22Rv1 (cell line): ENCODE measurements at regions not wholly inside any gene's neighbourhood (a gene's known extent, or its start where the extent isn't known, plus 50 kb on each side); places are given as distances from the start of the nearest gene placed in this dataset.

Experiments
- CTCF ChIP-seq: fragments of 450-650 bp; IDR thresholded peaks from 2 replicates; pipeline ENCODE4 v1.5.1; 2017; ENCODE audit warnings: mild to moderate bottlenecking
- ZFX ChIP-seq: fragments of 450-650 bp; IDR thresholded peaks from 2 replicates; pipeline ENCODE4 v1.6.1; 2017; ENCODE audit warnings: antibody characterized with exemption, borderline replicate concordance

GRCh38 chr2:62362561-62362960, 143.4 kb downstream of the TMEM17 start:
- TF ChIP-seq CTCF (no peak), ZFX (no peak)
